ENCODE measurements at regions not wholly inside any gene's neighbourhood (a gene's known extent, or its start where the extent isn't known, plus 50 kb on each side); places are given as distances from the start of the nearest gene placed in this dataset.

DNA sequence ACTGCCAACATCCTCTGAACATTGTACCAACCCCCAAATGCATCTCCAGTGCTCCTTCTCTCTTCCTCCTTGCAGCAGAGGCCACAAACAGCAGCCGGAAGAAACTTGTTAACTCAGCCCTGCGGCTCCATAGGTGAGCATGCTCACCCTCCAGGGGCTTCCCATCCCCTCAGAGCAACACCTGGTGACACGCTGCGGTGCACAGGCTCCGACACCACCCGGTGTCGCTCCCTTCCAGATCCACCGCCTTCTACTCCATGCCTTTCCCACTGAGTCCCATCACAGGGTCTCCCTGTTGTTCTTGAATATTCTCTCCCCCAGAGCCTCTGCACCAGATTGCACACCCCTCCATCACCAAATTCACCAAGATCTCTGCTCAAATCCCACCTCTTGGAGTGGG is 171.5 kb upstream of the FHL2 start:
- TF ChIP-seq CREB1 (CRISPR knock-in tag; IDR thresholded peaks at IDR 0.05) (no peak), PRRX2 (CRISPR knock-in tag; IDR thresholded peaks at IDR 0.05) (no peak), ATF2 (CRISPR knock-in tag; IDR thresholded peaks at IDR 0.05; ENCODE audit: borderline replicate concordance, low read depth) (no peak), SMAD4 (CRISPR knock-in tag; IDR thresholded peaks at IDR 0.05) (no peak), IRF1 (CRISPR knock-in tag; IDR thresholded peaks at IDR 0.05) (no peak), E2F4 (CRISPR knock-in tag; IDR thresholded peaks at IDR 0.05; ENCODE audit: borderline replicate concordance, low read depth) (no peak), ETV6 (CRISPR knock-in tag; IDR thresholded peaks at IDR 0.05) (no peak), TEAD4 (CRISPR knock-in tag; IDR thresholded peaks at IDR 0.05) (no peak), ZBTB21 (CRISPR knock-in tag; IDR thresholded peaks at IDR 0.05; ENCODE audit: borderline replicate concordance) (no peak), EMX1 (CRISPR knock-in tag; IDR thresholded peaks at IDR 0.05) (no peak)
- TF ChIP-seq, protein P1, sequence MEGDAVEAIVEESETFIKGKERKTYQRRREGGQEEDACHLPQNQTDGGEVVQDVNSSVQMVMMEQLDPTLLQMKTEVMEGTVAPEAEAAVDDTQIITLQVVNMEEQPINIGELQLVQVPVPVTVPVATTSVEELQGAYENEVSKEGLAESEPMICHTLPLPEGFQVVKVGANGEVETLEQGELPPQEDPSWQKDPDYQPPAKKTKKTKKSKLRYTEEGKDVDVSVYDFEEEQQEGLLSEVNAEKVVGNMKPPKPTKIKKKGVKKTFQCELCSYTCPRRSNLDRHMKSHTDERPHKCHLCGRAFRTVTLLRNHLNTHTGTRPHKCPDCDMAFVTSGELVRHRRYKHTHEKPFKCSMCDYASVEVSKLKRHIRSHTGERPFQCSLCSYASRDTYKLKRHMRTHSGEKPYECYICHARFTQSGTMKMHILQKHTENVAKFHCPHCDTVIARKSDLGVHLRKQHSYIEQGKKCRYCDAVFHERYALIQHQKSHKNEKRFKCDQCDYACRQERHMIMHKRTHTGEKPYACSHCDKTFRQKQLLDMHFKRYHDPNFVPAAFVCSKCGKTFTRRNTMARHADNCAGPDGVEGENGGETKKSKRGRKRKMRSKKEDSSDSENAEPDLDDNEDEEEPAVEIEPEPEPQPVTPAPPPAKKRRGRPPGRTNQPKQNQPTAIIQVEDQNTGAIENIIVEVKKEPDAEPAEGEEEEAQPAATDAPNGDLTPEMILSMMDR (IDR thresholded peaks at IDR 0.05): no peak
- TF ChIP-seq, protein P2, sequence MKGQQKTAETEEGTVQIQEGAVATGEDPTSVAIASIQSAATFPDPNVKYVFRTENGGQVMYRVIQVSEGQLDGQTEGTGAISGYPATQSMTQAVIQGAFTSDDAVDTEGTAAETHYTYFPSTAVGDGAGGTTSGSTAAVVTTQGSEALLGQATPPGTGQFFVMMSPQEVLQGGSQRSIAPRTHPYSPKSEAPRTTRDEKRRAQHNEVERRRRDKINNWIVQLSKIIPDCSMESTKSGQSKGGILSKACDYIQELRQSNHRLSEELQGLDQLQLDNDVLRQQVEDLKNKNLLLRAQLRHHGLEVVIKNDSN (CRISPR knock-in tag; IDR thresholded peaks at IDR 0.05): no peak
- TF ChIP-seq, protein P3, sequence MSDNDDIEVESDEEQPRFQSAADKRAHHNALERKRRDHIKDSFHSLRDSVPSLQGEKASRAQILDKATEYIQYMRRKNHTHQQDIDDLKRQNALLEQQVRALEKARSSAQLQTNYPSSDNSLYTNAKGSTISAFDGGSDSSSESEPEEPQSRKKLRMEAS (CRISPR knock-in tag; IDR thresholded peaks at IDR 0.05): no peak
- TF ChIP-seq, protein P4, sequence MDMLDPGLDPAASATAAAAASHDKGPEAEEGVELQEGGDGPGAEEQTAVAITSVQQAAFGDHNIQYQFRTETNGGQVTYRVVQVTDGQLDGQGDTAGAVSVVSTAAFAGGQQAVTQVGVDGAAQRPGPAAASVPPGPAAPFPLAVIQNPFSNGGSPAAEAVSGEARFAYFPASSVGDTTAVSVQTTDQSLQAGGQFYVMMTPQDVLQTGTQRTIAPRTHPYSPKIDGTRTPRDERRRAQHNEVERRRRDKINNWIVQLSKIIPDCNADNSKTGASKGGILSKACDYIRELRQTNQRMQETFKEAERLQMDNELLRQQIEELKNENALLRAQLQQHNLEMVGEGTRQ (CRISPR knock-in tag; IDR thresholded peaks at IDR 0.05): no peak

Measured in WTC11 (cell line).